ENCODE measurements at regions not wholly inside any gene's neighbourhood (a gene's known extent, or its start where the extent isn't known, plus 50 kb on each side); places are given as distances from the start of the nearest gene placed in this dataset.

- DNase-seq, result no peak
These were observed 559.0 kb upstream of the PSMD7 start for GRCh38 chr16:73737637-73738036.

GRCh38 chr16:73735954-73736353 is 560.7 kb upstream of the PSMD7 start:
- no peak for DNase-seq

GRCh38 chr16:73735018-73735417 is 561.6 kb upstream of the PSMD7 start:
- DNase-seq, result no peak

- no peak for DNase-seq
These were observed 563.9 kb upstream of the PSMD7 start for GRCh38 chr16:73732681-73733080.

GRCh38 chr16:73732143-73732542 is 564.5 kb upstream of the PSMD7 start:
- DNase-seq, result no peak

GRCh38 chr16:73730481-73731090 is 566.0 kb upstream of the PSMD7 start:
- no peak for DNase-seq

- DNase-seq, result no peak
These were observed 571.5 kb upstream of the PSMD7 start for GRCh38 chr16:73725156-73725555.

GRCh38 chr16:73724503-73724902 is 572.1 kb upstream of the PSMD7 start:
- DNase-seq, result no peak

GRCh38 chr16:73717266-73717974 is 579.2 kb upstream of the PSMD7 start:
- DNase-seq, result no peak

GRCh38 chr16:73714976-73715375 is 581.6 kb upstream of the PSMD7 start:
- DNase-seq, result no peak

GRCh38 chr16:73713778-73714495 is 582.7 kb upstream of the PSMD7 start:
- no peak for DNase-seq

GRCh38 chr16:73713251-73713650 is 583.4 kb upstream of the PSMD7 start:
- DNase-seq, result no peak

- no peak for DNase-seq
These were observed 585.1 kb upstream of the PSMD7 start for GRCh38 chr16:73711406-73712080.

GRCh38 chr16:73710526-73710925 is 586.1 kb upstream of the PSMD7 start:
- no peak for DNase-seq

- no peak for DNase-seq
These were observed 588.8 kb upstream of the PSMD7 start for GRCh38 chr16:73707863-73708262.

GRCh38 chr16:73703891-73704290 is 592.7 kb upstream of the PSMD7 start:
- no peak for DNase-seq

GRCh38 chr16:73697336-73697735 is 599.3 kb upstream of the PSMD7 start:
- no peak for DNase-seq

- DNase-seq, result no peak
These were observed 603.8 kb upstream of the PSMD7 start for GRCh38 chr16:73692861-73693260.

- DNase-seq, result no peak
These were observed 612.8 kb upstream of the PSMD7 start for GRCh38 chr16:73683804-73684203.

GRCh38 chr16:73672135-73672534 is 624.2 kb upstream of the ZFHX3 start:
- DNase-seq, result no peak

- DNase-seq, result no peak
These were observed 623.2 kb upstream of the ZFHX3 start for GRCh38 chr16:73670836-73671820.

- DNase-seq, result no peak
These were observed 621.8 kb upstream of the ZFHX3 start for GRCh38 chr16:73669535-73670274.
